SU-DHL-6 (cell line): ENCODE measurements at regions not wholly inside any gene's neighbourhood (a gene's known extent, or its start where the extent isn't known, plus 50 kb on each side); places are given as distances from the start of the nearest gene placed in this dataset.
"Not testable (repeated sequence)": the region's sequence is repeated elsewhere in the genome, so short reads cannot be mapped to it uniquely, and the experiment has no call there.

Experiments
- H2AFZ ChIP-seq: fragments of 200-600 bp; sonication (generic); 2 replicates; pipeline ENCODE4 v1.6.1; 2014; ENCODE audit warnings: low read depth, mild to moderate bottlenecking, moderate library complexity, mixed read lengths, antibody characterized with exemption, low read length; ENCODE audit not compliant: severe bottlenecking
- H3F3A ChIP-seq: fragments of 200-600 bp; shearing (Covaris generic); 2 replicates; pipeline ENCODE4 v1.6.0; 2016; ENCODE audit warnings: antibody characterized with exemption, mild to moderate bottlenecking; ENCODE audit not compliant: insufficient read depth
- H3K27ac ChIP-seq: fragments of 200-600 bp; sonication (generic); 2 replicates; pipeline ENCODE4 v1.5.1; 2016; ENCODE audit warnings: low read depth, mild to moderate bottlenecking, low read length, moderate library complexity, mixed read lengths
- H3K27me3 ChIP-seq: fragments of 200-600 bp; sonication (generic), shearing (Covaris generic); 2 replicates; pipeline ENCODE4 v1.6.0; 2014; ENCODE audit warnings: mild to moderate bottlenecking, low read length
- H3K36me3 ChIP-seq: fragments of 200-600 bp; sonication (generic); 2 replicates; pipeline ENCODE4 v1.6.1; 2014; ENCODE audit warnings: mild to moderate bottlenecking, low read length, mixed read lengths
- H3K4me2 ChIP-seq: fragments of 300-600, 200-600 bp; shearing (Covaris generic), sonication (generic); 2 replicates; pipeline ENCODE4 v1.6.0; 2014; ENCODE audit warnings: low read length, low read depth, mild to moderate bottlenecking; ENCODE audit not compliant: poor library complexity, severe bottlenecking
- H3K4me3 ChIP-seq: fragments of 200-600 bp; sonication (generic); 2 replicates; pipeline ENCODE4 v1.5.1; 2014; ENCODE audit warnings: antibody characterized with exemption, low read length, mild to moderate bottlenecking, mixed read lengths; ENCODE audit not compliant: insufficient read depth, poor library complexity, severe bottlenecking
- H3K79me2 ChIP-seq: fragments of 200-600 bp; sonication (generic); 2 replicates; pipeline ENCODE4 v1.6.1; 2014; ENCODE audit warnings: mild to moderate bottlenecking, low read length, moderate library complexity; ENCODE audit not compliant: insufficient read depth
- H3K9ac ChIP-seq: fragments of 200-600 bp; sonication (generic); 2 replicates; pipeline ENCODE4 v1.7.0; 2014; ENCODE audit warnings: mild to moderate bottlenecking, low read length
- H3K9me2 ChIP-seq: fragments of 200-600 bp; sonication (generic); replicated peaks from 2 replicates; pipeline ENCODE4 v1.6.1; 2014; ENCODE audit warnings: low read length; ENCODE audit not compliant: insufficient read depth
- H3K9me3 ChIP-seq: fragments of 200-600 bp; sonication (generic); 2 replicates; pipeline ENCODE4 v1.6.1; 2014; ENCODE audit warnings: low read length, mixed read lengths; ENCODE audit not compliant: insufficient read depth
- H4K20me1 ChIP-seq: fragments of 200-600 bp; sonication (generic); 2 replicates; pipeline ENCODE4 v1.6.1; 2014; ENCODE audit warnings: low read depth, mild to moderate bottlenecking, antibody characterized with exemption, low read length, moderate library complexity, mixed read lengths
- CTCF ChIP-seq: fragments of 200-600 bp; sonication (generic); IDR thresholded peaks from one replicate; pipeline ENCODE4 v1.5.1; 2017; ENCODE audit warnings: antibody characterized with exemption, mild to moderate bottlenecking, low read length, moderate library complexity; ENCODE audit not compliant: insufficient read depth, poor library complexity, severe bottlenecking
- EZH2phosphoT487 ChIP-seq: fragments of 200-600 bp; sonication (generic), shearing (Covaris generic); conservative IDR thresholded peaks from 2 replicates; pipeline ENCODE4 v1.6.1; 2018; ENCODE audit warnings: mild to moderate bottlenecking, antibody characterized with exemption, low read length, moderate library complexity, mixed read lengths

GRCh38 chr4:189600264-189600663 lies 340.4 kb upstream of the FRG1 start:
- H3K9ac ChIP-seq, result no peak overlapping the region
- H3K4me3 ChIP-seq, result no peak overlapping the region
- no peak overlapping the region for H3K27ac ChIP-seq
- H3K36me3 ChIP-seq, result no peaks in the 10 kb centered on the region
- no peak overlapping the region for H3K4me2 ChIP-seq
- H3K27me3 ChIP-seq, result no peaks in the 10 kb centered on the region
- H3K9me3 ChIP-seq, result no peaks in the 10 kb centered on the region
- TF ChIP-seq CTCF (no peak), EZH2phosphoT487 (no peak)
- no peaks in the 10 kb centered on the region for H3K9me2 ChIP-seq
- no peaks in the 10 kb centered on the region for H4K20me1 ChIP-seq
- H3F3A ChIP-seq, result no peaks in the 10 kb centered on the region
- no peak overlapping the region for H2AFZ ChIP-seq
- H3K79me2 ChIP-seq, result no peaks in the 10 kb centered on the region

- no peaks in the 10 kb centered on the region for H3K9me3 ChIP-seq
- H3K27me3 ChIP-seq, result no peaks in the 10 kb centered on the region
- no peak overlapping the region for H3K4me2 ChIP-seq
- no peak overlapping the region for H3K27ac ChIP-seq
- H3K4me3 ChIP-seq, result no peak overlapping the region
- no peaks in the 10 kb centered on the region for H3K79me2 ChIP-seq
- no peaks in the 10 kb centered on the region for H3K9me2 ChIP-seq
- H2AFZ ChIP-seq, result no peak overlapping the region
- no peaks in the 10 kb centered on the region for H4K20me1 ChIP-seq
- TF ChIP-seq CTCF (no peak), EZH2phosphoT487 (no peak)
- no peak overlapping the region for H3K9ac ChIP-seq
- no peaks in the 10 kb centered on the region for H3F3A ChIP-seq
- no peaks in the 10 kb centered on the region for H3K36me3 ChIP-seq
Measured at GRCh38 chr4:189600718-189601435, 339.8 kb upstream of the FRG1 start.

- H3K27ac ChIP-seq, H4K20me1 ChIP-seq, H3K79me2 ChIP-seq, H3K36me3 ChIP-seq, H2AFZ ChIP-seq, H3F3A ChIP-seq, H3K4me3 ChIP-seq, H3K4me2 ChIP-seq, H3K27me3 ChIP-seq, H3K9me3 ChIP-seq, H3K9me2 ChIP-seq, H3K9ac ChIP-seq: not testable (repeated sequence)
Measured at GRCh38 chr4:189602827-189603226, 337.8 kb upstream of the FRG1 start.

DNA sequence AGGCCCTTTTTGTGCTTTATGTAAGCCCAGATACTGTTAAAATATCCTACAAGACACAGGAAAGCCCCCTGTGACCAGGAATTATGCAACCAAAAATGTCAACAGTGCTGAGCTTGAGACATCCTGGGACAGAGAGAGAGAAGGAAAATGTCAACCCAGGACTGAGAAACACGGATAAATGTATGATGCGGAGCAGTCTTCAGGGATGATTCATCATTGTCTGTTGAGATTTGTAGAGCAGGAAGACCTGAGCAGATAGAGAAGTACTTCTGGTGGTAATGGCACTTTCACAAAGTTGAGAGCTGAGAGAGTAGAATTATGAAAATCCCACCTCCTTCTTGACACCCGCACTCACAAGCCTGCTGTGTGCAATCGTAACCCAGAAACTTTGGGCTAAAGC lies 330.1 kb upstream of the FRG1 start:
- H4K20me1 ChIP-seq, H2AFZ ChIP-seq, H3K4me3 ChIP-seq, H3K36me3 ChIP-seq, H3K9me3 ChIP-seq, H3K79me2 ChIP-seq, H3K9me2 ChIP-seq, H3K4me2 ChIP-seq, H3F3A ChIP-seq, H3K27me3 ChIP-seq, H3K27ac ChIP-seq, H3K9ac ChIP-seq: not testable (repeated sequence)
